Ramos (cell line): ENCODE measurements at regions not wholly inside any gene's neighbourhood (a gene's known extent, or its start where the extent isn't known, plus 50 kb on each side); places are given as distances from the start of the nearest gene placed in this dataset.

ENCODE experiments used
- in situ Hi-C: fragments of 300-500 bp; cut with MboI; formaldehyde crosslinking; loops from one replicate; pipeline ENCODE4 v1.14.3; 2022; ENCODE audit warnings: low sequenced_read_pairs; ENCODE audit not compliant: unreplicated experiment

DNA sequence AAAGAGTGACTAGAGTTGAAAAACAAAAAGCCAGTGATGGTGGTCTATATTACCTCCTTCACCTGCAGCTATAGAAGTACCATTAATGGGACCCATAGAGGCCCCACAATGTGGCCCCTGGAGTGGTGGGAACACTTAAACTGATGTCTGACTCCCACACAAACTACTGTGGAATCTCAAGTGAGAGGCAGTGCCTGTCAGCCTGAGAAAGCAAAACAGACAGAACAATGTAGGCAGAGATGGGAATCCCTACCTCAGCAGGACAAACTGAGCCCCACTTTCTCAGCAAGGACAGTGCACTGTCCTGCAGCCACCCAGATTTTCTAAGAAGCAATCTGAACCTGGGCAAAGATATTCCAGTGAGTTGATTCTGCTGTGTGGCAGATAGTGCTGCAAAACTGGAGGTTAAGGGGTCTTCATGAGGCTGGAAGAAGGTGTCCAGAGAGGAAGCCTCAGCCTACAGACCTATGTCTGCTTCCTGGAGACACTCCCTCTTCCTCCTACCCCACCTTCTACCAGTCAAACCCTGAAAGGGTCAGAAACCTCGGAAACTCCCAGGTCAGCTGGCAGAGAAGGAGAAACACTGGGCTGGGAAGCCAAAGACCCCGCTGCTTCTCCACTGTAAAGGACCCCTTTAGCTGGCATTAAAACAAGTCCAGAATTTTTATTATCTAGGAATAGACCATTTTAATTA, 228.7 kb downstream of the C1orf94 start:
- in situ Hi-C loops, result no loop called here

DNA sequence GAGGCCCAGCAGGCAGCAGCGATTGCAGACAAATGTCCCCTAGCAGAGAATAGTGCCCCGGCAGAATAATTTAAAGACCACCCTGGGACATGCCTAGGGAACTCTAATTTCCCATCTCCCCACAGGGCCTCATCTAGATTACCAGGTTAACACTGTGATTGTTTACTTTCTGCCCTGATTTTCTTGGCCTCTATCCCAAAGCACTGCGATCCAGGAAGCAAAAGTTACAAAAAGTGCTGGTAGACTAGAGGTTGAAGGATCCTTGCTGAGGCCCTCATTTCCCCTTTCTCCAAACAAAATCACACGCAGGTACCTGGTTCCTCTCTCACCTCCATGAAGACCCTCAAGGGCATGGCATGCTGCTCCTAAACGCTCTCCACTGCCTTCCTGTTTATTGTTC, 229.7 kb downstream of the C1orf94 start:
- in situ Hi-C loops, result no loop called here

DNA sequence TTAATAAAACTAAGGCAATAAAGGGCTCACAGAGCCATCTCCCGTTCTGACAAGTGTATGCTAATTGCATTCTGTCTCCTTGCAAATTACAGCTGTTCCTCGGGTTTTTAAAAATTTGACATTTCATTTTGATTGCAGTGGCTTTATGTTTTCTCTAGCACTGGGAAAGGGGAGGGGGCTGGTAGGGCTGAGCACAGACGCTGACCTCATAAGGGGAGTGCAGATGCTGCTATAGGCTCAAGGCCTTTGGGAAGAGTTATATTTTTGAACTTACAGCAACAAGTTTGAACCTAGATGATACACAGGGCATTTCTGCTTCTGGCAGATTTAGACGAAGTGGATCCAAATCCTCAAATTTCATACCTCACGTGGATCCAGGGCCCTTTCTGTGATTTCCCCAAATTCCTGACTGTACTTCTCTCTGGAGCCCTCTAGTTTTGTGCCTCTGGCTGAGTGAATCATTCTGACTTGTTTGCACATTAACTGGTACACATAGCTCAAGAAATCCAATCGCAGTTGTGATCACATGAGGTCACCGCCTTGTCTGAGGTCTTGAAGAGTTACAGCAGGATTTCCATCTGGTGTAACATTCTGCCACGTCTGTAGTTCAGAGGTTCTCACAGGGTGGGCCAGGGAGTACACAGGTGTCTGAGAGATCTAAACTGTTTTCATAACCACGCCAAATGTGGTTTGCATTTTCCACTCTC, 230.3 kb downstream of the C1orf94 start:
- in situ Hi-C loops, result no loop called here

DNA sequence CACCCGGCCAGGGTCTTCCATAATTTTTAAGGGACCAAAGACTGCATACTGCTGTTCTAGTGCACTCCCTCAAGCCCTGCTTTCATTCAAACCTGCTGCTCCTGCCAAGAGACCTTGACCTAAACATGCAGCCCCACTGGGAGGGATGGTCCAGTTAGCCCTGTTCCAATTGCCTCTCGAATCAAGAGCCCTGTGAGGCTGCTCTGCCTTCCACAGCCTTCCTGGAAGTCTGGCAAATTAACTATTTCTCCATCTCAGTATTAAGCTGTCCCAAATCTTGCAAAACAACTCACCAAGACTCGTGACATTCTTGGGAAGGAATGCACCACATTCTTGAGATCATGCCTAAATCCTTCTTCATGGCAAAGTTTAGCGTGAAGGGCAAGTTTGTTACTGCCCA, 231.3 kb downstream of the C1orf94 start:
- in situ Hi-C loops, result no loop called here

DNA sequence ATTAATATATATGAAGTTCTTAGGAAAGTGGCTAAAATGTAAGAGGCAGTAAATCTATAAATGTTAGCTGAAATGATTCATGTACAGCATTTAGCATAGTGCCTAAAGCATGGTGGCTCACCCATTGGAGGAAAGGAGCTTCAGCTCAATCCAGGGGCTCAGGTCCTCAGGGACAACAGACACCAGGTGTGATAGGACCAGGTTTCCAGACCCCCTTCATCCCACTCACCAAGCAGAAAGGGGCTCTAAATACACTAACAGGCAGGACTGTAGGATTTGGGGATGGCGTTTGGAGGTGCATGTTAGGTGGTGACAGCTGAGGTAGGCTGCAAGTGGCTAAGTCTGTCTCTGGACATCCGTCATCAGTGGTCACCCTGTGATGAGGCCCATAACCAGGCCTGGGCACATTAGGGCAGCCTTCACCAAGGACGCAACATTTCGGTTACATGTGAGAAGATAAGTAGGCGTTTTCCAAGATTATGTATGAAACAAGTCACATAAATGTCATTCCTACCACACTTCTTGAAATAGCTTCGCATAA, 233.1 kb downstream of the C1orf94 start:
- in situ Hi-C loops, result no loop called here

DNA sequence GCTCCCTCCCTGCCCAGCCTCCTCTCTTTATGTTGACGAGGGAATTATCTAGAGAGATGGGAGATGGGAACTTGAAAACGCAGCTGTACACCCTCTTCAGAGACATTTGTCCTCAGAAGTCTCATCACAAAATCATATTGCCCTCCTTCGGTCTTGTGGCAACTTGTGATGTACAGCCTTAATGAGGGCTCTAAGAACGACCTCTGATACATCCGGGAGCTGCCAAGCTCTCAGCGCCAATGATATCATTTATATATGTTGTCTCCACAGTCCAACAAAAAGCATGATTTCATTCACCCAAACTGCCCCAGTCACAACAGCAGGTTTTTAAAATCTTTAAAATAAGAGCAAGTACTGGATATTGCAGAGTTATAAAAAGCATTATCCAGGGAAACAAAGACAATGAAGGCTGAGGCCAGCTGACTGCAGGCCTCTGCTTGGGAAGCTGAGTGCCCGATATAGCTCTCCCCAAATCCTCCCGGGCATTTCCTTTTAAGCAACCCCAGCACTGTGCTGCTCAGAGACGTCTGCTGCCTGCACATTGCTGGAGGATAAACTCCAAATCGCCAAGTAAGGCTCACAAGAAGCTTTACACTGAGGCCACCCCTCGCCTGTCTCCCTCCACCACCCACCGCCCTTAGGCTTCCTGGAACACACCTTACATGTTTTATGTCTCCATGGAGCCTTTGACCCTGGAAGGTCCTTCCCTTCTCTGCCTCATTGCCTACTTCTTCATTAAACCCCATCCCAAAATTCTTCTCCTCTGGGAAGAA, 236.1 kb downstream of the C1orf94 start:
- in situ Hi-C loops, result no loop called here

DNA sequence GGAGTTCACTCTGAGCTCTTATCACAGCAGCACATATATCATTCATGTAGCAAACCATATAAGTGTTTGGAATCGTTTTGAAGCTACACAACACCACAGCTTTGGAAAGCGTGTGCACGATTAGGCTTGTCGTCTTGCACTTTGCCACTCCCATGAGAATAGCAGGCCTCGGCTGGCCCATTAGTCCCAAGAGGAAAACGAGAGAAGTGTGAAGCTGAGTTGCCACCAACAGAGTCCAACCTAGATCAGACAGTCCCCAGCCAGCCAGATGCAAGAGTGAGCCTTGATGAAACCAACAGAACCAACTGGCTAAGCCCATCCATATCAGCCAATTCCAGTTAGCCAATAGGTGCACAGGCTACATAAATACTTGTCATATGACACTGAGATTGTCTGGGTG, 238.4 kb downstream of the C1orf94 start:
- in situ Hi-C loops, result no loop called here

DNA sequence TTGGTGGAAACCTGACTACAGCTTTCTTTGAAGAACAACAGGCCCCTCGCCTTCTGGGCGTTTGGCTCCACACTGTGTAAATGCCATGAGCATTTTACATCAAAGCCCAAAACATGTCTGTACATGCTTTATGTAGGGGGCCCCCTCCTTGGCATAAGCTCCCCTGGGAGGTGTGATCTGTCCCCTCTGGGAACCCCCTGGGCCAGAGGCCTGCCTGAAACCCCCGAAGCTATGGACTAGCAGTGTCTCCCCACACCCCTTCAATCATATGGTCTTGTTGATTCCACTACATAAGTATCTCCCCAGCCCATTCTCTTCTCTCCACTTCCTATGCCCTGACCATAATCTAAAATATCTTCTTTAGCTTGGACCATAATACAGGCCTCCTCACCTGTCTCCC, 241.5 kb downstream of the C1orf94 start:
- in situ Hi-C loops, result no loop called here

DNA sequence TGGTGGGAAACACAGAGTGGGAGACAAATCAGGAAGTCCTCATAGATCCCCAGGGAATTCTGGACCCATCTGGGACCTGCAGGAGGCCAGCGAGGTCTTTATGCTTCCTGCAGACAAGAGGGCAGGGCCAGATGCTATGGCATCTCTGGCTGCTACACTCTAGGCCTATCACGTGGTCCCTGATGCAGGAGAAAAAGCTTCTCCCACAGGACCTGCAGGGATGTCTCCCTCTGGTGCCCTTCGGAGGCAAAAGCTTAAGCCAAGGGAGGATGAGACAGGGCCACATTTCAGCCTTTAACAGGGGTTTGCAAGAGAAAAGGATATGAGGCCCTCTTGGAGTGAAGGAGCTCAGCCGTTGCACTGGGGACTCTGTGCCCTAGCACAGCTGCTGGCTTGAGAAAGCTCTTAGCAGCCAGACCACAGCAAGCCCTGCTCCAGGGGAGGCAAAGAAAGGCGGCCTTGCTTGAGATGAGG, 243.0 kb downstream of the C1orf94 start:
- in situ Hi-C loops, result no loop called here

DNA sequence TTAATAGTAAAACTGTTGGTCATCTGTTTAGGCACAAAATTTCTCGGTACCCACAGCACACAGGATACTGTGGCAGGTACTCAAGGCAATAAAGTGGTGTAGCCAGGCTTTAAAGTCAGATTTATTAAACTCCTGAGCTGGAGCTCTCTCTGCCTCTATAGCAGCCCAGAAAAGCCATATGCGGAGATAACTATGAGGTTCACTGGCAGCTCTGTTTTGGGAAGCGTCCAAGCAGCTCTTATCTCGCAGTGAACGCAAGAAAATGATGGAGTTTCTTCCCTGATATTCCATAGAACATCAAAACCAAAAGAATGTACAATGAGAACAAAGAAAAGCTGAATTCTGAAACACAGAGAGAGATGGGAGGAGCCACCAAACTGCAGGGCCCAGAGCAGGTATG, 248.3 kb downstream of the C1orf94 start:
- in situ Hi-C loops, result no loop called here

DNA sequence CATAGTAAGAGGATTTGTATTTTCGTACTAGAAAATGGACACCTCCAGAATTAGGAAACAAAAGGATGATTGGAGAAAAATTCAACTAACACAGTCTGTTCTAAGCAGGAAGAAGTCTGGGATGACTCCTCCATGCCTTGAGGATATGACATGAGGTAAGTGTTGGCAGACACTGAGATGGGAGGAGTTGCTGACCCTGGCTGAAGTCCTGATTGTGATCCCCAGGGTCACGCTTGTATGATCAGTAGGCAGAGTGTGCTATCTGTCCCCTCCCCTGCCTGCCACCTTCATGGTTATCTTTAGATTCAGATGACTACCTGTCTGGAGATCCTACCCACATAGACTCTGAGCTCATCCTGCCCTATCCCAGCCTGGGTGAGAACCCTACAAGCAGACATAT, 249.1 kb downstream of the C1orf94 start:
- in situ Hi-C loops, result no loop called here

DNA sequence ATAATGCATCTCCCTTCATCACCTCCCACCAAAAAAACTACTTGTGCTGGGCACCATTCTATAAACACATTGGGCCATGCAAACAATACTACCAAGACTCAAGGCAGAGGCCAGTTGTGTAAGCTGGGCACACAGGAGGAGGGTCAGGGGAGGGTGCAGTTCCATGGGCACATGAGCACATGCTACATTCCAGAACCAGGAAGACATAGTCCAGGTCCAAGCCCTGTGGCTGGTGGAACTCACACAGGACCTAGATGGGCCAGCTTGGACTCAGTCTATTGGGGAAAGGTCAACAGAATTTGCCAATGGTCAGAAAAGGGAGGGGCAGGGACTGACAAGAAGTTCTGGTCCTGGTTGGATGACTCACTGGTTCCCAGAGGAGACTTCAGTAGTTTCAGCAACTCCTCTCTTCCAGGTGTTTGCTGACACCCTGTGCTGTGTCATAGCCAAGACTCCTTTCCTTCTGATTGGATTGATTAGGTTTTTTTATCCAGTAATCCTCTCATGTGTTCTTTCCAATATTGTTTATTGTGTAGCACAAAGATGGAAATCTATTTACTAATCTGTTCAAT, 249.7 kb downstream of the C1orf94 start:
- in situ Hi-C loops, result no loop called here

DNA sequence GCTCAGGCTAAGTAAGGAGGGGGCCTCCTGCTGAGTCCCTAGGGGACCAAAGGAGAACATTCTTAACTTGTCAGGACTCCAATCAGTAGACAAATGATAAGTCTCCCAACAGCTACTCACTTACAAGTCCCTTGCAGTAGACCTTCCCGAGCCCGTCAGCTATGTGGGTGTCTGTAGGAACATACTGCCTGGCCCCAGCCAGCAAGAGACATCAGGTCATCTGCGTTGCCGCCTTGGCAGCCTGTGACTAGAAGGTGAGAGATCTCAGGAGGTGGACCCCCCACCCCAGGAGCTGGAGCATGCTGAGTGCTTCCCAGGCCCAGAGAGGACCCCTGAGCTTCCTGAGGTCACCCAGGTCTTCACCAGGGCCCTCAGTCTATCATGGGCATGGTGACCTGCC, 250.5 kb downstream of the C1orf94 start:
- in situ Hi-C loops, result no loop called here

DNA sequence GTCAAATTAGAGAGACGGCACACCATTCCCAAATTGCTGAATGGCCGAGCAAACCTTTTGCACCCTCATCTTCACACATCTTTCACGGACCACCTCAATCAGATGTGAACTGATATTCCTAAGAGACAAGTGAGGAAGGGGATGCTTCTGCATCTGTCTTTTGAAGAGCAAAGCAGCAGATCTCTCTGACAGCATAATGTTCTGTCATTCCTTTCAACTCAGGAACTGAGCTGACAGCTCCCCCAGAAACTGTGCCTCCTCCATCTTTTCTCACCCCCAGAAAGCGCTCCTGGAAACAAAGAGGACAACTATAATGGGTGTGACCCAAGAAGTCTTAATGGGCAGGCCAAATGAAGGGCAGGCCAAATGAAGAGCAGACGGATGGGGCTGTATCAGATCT, 256.4 kb downstream of the C1orf94 start:
- in situ Hi-C loops, result no loop called here

DNA sequence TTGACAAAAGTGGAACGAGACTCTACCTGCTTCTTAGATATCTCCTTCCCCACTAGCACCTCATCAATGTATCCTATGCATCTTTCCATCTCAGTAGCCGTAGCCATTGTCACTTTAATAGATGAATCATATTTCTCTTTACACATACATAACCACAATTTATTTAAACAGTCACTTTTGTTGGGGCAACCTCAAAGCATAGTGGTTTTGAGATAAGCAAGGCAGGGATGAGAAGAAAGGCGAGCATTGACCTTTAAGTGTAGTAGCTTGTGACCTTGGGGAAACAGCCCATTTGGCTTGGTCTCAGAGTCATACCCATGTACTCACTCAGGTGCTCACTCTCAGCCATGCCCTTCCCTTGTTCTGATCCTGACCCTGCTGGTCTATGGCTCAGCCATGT, 260.1 kb downstream of the C1orf94 start:
- in situ Hi-C loops, result no loop called here

DNA sequence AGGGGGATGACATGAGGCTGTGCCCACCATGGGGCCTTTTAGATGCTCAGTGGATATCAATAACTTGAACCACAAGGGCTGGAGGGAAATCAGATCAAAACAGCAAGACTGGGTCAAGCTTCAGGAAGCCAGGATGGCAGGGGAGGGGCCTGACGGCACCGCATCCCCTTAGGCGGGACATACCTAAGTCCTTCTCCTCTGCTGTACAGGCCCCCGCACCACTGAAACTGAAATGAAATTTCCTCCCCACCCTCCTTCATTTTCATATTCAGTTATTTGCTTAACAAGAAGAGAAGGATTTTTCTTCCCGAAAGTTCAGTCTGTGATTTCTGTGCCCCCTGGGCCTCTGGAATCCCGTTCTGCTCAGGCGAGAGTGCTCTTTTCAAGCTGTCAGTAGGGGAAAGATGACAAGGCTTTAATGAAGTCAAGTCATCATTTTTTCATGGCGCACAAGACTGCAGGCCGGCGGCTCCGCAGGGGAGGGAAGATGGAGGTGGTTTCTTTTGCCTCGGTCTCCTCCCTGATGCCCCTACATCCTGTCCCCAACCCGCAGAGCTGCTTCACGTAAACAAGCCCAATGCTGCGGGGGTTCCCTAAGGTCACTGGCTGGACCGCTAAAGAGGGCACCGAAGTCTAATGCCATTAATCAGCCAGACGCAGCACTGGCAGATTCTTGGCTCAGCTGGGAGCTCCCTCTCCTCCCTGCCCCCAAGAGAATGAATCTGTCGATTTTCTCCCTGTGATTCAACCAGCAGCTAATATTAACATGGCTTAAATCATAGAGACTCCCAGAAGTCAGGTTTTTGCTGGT, 264.8 kb downstream of the C1orf94 start:
- in situ Hi-C loops, result no loop called here

DNA sequence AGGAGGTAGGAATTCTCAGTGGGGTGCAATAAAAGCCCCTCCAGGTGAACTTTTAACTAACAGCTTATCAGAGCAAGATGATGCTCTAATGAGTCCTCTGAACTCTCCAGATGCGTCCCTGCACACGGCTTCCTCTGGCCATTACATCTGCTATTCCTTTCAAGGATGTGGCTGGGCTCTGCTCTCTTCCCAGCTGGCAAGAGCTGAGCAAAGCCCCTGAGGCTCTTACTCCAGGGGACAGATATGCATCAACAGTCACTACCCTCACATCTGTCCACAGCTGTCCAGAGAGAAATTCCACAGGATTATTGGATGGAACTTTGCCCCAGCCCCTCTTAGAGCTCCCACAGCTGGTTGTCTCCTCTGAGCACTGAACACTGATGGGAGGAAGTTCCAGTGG, 267.8 kb downstream of the C1orf94 start:
- in situ Hi-C loops, result no loop called here

DNA sequence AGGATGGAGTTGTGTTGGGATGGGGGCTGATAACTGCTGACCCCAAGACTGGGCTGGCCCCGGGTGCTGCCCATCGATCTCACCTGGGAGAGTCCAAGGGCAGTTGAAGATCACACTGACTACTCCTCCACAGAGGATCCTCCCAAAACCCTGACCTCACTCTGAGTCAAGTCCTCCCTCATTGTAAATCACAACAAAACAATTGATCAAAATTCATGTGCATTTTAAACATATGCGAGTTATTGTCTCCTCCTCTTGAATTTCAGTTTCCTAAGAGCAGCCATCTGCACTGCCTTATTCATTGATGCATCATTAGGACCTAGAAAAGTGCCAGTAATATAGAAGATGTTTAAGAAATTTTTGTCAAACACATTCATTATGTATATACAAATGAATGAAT, 273.6 kb downstream of the C1orf94 start:
- in situ Hi-C loops, result no loop called here

DNA sequence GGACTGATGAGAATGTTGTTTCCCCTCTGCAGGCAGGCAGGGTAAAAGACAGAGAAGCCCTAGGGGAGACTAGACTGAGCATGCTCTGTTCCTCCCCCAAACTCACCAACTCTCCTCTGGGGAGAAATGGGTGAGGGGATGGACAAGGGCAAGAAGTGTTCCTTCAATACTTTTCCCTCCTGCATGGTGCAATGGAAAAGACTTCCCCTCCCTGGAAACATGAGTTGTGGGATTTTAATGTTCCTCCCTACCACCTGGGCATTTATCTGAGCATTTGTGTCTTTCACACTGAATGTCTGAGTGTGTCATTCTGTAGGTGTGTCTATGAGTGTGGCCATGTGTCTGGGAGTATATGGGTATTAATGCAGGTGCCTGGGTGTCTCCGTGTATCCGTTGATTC, 275.7 kb downstream of the C1orf94 start:
- in situ Hi-C loops, result no loop called here

DNA sequence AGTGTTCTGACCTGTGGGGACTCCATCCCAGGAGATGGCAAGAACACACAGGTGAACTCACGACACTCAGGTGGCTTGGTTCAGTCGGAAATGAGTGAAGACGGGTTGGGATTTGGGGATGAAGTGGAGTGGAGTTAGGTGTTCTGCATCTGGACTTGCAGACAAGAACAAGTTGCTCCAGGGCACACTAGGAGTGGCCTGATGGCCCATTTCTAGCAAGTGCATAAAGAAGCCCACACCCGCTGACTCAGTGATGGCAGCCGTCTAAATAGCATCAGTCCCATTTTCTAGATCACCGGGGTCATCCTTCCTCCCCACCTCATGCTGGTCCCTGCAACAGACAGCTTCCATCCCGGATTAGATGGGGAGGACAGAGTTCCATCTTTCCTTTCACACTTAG, 278.4 kb downstream of the C1orf94 start:
- in situ Hi-C loops, result no loop called here
